ENCODE measurements at regions not wholly inside any gene's neighbourhood (a gene's known extent, or its start where the extent isn't known, plus 50 kb on each side); places are given as distances from the start of the nearest gene placed in this dataset.
"Not testable (repeated sequence)": the region's sequence is repeated elsewhere in the genome, so short reads cannot be mapped to it uniquely, and the experiment has no call there.

DNA sequence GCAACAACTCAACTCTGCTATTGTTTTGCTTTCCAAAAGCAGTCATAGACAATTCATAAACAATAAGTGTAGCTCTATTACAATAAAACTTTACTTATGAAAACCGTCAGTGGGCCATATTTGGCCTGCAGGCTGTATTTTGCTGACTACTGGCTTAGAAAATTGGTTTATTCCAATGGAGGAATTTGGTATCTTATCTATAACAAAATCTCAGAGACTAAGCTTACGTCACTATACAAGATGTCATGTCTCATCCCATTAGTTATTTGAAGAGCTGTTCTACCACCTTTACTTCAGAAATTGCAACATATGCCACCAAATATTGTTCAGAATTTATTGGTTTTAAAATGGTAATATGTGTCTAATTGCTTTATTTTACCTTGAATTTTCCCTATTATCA, 436.9 kb downstream of the HTR1B start:
- DNase-seq (ENCODE audit: missing footprints) (no peak), ATAC-seq (no peak)
- intact Hi-C loops (cut with DNase I), result no loop called here

DNA sequence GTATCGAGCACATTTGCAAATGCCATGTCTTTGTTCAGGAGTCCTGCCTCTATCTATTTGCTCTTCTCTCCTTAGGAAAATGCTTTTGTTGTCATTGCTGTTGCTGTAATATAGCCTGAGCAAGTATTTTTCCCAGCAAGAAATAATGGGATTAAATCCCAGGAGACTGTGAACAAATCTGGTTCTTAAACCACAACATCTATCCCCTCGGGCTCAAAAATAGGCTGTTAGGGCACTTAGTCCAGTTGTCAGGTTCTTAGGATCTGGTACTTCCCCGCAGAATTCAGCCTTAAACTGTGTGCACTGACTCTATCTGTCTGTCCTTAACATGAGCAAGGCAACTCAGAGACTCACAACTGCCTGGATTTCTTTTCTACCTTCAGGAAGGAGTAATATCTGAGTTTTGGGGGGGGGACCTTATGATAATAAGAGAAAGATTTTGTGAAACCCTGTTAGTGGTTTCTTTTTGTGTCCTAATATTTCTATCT, 437.5 kb downstream of the HTR1B start:
- intact Hi-C loops (cut with DNase I), result no loop called here
- DNase-seq (ENCODE audit: missing footprints) (no peak), ATAC-seq (no peak)

DNA sequence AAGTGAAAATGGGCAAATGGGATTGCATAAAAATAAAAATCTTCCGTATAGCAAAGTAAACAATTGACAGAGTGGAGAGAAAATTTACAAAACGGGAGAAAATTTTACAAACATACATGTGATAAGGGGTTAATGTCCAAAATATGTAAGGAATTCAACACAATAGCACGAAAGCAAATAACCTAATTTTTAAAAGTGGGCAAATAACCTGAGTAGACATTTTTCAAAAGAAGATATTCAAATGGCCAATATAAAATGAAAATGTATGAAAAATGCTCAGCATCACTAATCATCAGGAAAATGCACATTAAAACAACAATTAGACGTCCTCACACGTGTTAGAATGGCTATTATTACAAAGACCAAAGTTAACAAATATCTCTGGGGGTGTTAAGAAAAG, 441.5 kb downstream of the HTR1B start:
- intact Hi-C loops (cut with DNase I), result no loop called here
- ATAC-seq (no peak), DNase-seq (ENCODE audit: missing footprints) (no peak)

DNA sequence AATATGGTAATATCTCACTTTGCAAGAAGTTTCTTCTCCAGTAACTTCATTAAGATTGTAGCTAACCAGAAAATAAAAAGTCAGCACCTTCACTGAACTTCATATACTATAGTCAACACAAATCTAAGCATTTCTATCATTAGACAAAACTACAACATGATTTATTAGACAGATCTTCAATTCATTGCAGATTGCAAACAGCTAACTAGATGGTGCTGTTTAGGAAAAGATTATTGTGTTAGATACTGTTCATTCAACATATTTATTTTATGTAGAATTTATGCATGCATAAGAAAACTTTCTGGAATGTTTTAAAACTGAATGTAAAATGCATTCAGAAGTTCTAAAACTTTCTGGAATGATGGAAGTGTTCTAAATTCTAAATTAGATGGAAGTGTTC, 442.1 kb downstream of the HTR1B start:
- intact Hi-C loops (cut with DNase I), result no loop called here
- ATAC-seq (no peak), DNase-seq (ENCODE audit: missing footprints) (no peak)

DNA sequence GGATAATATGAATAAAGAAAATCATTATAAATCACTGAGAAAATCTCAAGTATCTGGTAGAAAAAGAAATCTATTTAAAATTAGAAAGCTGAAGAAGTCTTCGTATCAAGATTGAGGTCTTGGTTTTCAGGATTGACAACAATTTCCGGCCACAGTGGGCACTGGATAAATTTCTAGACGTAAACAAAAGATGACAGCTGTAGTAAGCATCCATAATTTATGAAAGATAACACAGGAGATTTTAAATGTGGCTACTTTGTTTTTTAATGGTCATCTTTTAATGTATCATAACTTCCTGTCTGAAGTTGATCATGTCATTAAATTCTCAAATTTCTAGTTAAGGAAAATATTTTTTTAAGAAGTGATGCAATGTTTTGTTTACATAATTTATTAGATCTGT, 444.2 kb downstream of the HTR1B start:
- ATAC-seq (no peak), DNase-seq (ENCODE audit: missing footprints) (no peak)
- intact Hi-C loops (cut with DNase I), result no loop called here

DNA sequence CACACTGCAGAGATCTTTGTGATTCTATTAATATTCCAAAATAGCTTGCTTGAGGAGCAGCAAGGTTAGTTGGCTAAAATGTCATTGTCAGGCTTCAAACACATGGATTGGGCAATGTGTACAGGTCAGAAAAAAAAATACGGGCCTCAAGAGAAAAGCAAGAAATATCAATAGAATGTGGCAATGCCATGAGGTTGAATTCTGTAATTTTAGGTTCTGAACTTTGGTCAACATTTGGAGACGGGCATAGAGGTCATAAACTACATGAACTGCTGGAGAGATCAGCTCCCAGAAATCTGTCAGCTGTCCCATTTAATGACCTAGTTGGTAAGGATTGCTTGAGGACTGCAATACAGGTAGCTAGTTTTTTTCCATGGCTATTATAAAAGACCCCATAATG, 445.8 kb downstream of the HTR1B start:
- ATAC-seq, result no peak
- DNase-seq (ENCODE audit: missing footprints), result no peak
- intact Hi-C loops (cut with DNase I), result no loop called here

DNA sequence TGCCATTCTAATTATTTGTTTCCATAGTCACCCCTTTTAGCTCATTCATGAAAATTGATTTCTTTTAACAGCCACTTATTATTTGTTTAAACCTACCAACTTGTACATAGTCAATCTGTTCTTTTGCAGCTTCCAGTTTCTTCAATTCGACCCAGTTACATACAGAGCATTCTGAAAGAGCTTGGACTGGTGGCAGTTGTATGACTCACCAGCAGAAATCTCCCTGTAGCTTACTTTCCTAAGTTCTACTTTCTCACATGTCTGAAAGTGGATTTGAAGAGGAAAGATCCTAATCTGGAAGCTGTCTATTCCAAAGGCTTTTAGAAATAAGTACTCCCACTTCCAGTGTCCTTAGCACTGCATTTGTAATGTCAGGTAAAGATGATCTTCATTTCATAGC, 447.9 kb downstream of the HTR1B start:
- intact Hi-C loops (cut with DNase I), result no loop called here
- ATAC-seq (peak; percentile 56), DNase-seq (ENCODE audit: missing footprints) (no peak)

DNA sequence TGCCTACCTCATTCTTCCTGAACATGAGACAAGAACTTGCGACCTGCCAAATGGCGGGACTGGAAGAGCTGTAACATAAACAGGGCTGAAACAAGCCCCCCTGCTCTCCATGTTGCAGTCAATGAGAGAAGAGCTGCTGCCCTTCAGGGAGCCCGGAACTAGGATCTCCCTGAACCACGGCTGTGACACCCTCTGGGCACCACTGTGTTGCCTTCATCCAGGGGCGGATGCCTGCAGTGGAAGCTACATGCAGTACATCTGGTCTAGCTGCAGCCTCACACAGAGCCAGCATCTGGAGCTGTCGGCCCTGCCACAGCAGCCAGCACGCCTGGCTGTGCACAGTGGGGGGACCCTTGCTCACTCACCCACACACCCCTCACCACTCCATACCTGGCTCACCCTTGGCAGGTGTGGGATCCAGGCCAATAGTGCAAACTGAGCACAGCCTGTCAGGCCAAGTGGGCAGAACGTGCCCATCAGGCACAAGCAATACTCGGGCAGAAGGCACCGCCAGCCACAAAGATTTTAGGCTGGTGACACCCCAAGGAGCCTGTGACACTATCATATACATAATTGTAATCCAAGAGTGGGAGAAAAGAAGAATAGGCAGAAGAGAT, 451.3 kb downstream of the HTR1B start:
- ATAC-seq (no peak), DNase-seq (ENCODE audit: missing footprints) (no peak)
- intact Hi-C loops (cut with DNase I), result no loop called here

DNA sequence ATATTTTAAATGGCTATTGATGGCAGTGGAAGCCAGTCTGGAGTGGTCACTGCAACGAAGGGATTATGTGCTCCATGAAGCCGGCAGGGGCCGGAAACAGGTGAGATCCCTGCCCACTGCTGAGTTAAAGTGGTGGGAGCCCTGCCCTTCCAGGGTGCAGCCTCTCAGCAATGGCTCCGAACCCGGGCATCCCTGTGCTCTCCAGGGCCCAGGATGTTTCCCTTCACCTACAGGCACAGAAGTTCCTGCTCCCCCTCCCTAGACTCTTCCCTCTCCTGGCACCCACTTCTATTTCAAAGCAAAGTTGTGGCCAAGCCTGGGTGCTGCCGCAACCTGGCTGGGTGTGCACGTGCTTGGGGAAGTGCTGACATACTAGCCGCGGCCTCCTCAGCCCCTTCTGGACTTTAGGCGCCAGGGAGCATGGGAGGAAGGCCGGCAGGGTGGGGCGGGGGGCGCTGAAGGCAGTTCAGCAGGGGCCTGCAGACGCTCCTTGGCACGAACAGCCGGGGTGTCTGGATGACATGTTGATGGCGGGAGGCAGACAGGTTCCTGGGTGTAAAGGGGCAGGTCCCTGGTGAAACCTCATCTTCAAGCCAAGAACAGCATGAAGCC, 452.3 kb downstream of the HTR1B start:
- intact Hi-C loops (cut with DNase I), result no loop called here
- DNase-seq (ENCODE audit: missing footprints) (peak; percentile 53), ATAC-seq (no peak)

DNA sequence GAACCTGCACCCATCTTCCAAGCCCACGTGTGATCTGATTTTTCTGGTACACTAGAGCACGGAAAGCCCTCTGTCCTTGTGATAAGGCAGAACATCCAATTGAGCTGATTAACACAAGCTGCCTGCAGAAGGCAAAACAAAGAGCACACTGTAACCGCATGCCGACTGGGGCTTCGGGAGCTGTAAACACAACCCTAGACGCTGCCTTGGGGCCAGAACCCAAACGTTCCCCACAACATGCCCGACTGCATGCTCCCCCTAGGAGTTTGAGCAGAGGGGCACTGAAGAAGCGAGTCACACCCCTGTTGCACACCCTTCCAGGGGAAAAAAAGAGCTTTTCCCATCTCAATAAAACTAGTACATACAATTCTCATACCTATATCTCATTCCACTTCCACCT, 470.7 kb downstream of the HTR1B start:
- ATAC-seq (no peak), DNase-seq (ENCODE audit: missing footprints) (no peak)
- intact Hi-C loops (cut with DNase I), result no loop called here

DNA sequence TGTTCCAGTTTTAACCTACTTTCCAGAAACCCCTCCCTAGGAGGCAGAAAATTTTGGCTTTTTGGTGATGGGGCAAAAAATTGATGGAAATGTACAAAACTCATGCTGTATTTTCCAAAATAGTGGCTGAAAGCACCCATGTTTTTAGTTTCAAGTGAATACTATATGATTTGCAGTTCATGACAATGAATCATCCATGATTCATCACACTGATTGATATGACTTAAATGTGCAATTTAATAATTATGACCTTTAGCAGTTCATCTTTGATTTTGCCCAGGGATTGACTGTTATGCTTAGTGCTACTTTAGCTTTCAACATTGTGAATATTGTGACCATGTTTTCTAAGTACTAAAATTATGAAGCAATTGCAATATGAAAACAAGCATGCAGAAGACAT, 478.7 kb downstream of the HTR1B start:
- intact Hi-C loops (cut with DNase I), result no loop called here
- ATAC-seq, result no peak
- DNase-seq (ENCODE audit: missing footprints), result no peak

DNA sequence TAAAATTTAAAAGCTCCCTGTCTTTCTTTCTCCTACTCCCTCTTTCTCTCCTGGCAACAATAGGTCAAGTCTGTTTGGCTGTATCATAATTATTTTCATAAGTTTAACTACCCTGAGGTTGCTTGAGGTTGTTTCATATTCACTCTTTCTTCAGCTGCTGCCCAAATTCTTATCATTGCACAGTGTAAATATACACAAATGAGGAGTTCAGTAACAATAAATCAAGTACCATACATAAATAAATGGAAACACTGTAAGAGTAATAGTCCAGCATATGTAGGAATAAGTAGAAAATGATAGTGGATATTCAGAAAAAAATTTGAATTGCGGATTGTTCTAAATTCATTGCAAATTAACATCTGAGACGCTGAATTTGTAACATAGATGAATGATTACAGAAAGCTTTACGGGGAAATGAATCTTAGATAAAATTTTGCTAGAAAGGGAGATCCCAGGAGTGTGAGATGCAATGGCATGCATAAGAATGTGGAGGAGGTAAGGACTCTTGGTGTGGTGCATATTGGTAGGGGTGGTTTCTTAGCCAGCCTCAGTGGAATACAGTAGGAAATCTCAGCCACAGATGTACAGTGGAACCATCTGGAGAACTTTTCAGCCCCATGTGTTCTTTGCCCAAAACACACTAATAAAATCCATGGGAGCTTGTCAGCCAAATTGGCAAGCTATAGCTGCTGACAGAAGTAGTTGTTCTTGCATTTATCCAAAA, 480.7 kb downstream of the HTR1B start:
- intact Hi-C loops (cut with DNase I), result no loop called here
- DNase-seq (ENCODE audit: missing footprints) (no peak), ATAC-seq (no peak)

DNA sequence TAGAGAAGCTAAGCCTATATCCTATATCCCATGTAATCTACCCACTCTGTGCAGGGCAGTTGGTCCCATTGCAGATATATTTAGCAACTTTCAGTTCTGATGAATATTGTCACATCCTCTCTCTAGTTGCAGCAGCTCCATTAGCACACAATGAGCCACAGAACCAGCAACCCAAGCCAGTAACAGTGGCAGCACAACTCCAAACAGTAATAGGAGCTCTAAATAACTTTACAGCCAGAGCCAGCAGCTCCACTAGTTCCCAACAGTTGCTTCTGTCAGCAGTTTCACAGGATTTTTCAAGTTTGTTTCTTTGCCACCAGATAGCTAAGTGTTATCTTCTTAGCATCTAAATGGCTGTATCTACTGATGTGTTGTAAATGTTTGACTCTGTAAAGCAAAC, 490.8 kb downstream of the HTR1B start:
- DNase-seq (ENCODE audit: missing footprints) (no peak), ATAC-seq (peak; percentile 16)
- intact Hi-C loops (cut with DNase I), result no loop called here

DNA sequence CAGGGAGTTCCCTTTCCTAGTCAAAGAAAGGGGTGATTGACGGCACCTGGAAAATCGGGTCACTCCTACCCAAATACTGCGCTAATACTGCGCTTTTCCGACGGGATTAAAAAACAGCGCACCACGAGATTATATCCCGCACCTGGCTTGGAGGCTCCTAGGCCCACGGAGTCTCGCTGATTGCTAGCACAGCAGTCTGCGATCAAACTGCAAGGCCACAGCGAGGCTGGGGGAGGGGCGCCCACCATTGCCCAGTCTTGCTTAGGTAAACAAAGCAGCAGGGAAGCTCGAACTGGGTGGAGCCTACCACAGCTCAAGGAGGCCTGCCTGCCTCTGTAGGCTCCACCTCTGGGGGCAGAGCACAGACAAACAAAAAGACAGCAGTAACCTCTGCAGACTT, 504.1 kb downstream of the HTR1B start:
- DNase-seq (ENCODE audit: missing footprints); intact Hi-C loops (cut with DNase I); ATAC-seq: not testable (repeated sequence)

DNA sequence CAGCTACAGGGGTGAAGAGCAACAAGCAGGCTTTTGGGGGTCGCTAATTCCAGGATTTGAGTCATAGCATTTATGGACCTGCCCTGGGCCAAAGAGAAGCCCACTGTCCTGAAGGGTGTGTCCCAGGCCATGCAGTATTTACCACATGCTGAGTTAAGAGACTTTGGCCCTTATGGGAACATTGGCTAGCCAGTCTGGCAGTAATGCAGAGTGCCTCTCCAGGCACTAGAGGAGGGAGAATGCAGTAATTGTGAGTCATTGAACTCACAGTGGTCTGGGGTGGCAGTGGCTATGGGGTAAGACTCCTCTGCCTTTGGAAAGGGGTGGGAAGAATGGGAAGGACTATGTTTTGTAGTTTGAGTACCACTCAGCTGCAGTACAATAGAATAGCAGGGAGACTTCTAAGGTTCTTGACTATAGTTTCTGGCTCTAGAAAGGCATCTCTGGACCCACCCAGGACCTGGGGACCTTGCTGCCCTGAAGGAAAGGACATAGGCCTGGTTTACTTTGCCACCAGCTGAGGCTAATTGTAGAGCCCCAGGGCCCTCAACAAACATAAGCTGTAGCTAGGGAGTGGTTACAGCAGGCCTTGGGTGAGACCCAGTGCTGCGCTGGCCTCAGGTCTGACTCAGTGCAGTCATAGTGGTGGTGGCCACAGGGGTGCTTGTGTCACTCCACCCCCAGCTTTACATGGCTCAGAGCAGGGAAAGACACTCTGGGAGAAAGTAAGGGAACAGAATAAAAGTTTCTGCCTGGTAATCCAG, 520.9 kb downstream of the HTR1B start:
- intact Hi-C loops (cut with DNase I), result no loop called here
- DNase-seq (ENCODE audit: missing footprints) (no peak), ATAC-seq (no peak)

DNA sequence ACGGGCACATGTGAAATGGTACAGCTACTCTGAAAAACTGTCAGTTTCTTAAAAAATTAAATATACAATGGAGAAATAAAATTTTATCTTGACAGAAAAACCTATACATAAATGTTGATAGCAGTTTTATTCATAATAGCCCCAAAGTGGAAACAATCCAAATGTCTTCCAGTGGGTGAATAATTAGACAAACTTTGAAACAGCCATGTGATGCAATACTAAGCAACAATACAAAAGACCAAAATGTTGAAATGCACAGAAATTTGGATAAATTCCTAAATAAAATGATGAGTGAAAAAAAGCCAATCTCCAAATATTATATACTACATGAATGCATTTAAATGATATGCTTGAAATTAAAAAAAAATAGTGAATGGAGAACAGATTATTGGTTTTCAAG, 523.1 kb downstream of the HTR1B start:
- DNase-seq (ENCODE audit: missing footprints), result no peak
- intact Hi-C loops (cut with DNase I), result no loop called here
- ATAC-seq, result no peak

DNA sequence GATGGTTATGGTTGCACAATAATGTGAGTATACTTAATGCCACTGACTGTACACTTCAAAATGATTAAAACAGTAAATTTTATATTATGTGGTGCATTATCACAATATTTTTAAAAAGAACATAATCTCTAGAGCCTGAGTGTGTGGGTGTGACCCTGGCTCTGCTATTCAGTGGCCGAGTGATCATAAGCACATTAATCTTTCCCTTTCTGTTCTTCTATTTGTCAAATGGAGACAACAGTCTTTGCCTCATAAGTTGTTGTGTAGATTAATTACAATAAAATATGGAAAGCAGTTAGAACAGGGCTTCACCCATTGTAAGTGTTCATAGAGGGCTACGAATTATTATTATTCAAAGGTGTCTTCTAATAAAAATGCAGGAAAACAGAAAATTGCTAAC, 548.6 kb downstream of the HTR1B start:
- ATAC-seq (no peak), DNase-seq (ENCODE audit: missing footprints) (no peak)
- intact Hi-C loops (cut with DNase I), result no loop called here

DNA sequence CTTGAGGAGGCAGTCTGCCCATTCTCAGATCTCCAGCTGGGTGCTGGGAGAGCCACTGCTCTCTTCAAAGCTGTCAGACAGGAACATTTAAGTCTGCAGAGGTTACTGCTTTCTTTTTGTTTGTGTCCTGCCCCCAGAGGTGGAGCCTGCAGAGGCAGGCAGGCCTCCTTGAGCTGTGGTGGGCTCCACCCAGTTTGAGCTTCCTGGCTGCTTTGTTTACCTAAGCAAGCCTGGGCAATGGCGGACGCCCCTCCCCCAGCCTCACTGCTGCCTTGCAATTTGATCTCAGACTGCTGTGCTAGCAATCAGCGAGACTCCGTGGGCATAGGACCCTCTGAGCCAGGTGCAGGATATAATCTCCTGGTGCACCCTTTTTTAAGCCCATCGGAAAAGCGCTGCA, 557.8 kb downstream of the HTR1B start:
- DNase-seq (ENCODE audit: missing footprints); intact Hi-C loops (cut with DNase I); ATAC-seq: not testable (repeated sequence)

DNA sequence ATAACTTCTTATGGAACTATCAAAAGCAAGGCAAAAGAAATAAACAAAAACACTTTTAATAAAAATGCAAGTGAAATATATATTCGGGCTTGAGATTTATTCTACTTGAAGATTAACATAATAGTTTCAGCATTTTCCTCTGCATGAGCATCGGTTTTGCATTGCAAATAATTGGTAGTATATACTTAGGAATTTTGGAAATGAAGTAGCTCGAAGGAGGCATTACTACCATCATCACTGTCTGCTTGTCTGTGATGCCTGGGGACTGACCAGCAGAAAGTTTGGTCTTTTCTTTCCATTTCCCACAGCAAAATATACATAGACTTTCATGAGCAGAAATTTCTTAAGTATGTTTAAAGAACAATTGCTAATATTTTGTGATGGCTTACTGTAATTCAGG, 570.7 kb downstream of the HTR1B start:
- intact Hi-C loops (cut with DNase I), result no loop called here
- ATAC-seq (no peak), DNase-seq (ENCODE audit: missing footprints) (no peak)

DNA sequence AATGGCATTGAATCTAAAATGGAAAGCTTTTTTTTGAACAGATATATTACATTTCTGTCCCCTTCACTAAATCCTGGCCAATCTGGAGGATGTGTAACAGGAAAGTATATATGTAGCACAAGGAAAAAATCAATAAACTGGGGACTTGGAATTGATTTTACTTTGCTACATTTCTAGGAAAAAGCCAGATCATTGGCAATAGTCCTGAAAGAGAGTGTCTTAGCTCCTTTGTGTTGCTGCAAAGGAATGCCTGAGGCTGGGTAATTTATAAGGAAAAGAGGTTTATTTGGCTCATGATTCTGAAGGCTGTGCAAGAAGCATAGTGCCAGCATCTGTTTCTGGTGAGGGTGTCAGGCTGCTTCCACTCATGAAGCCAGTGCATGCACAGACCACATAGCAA, 574.9 kb downstream of the HTR1B start:
- ATAC-seq, result no peak
- intact Hi-C loops (cut with DNase I), result no loop called here
- DNase-seq (ENCODE audit: missing footprints), result no peak

Data from Right ventricle myocardium inferior (tissue), 1 donor.